GM19351 (cell line): ENCODE measurements at regions not wholly inside any gene's neighbourhood (a gene's known extent, or its start where the extent isn't known, plus 50 kb on each side); places are given as distances from the start of the nearest gene placed in this dataset.

Source experiments
- ATAC-seq: cut with Tn5 transposase; IDR thresholded peaks from one replicate; pipeline ENCODE4 v1.9.1; 2021; ENCODE audit warnings: mild to moderate bottlenecking, moderate library complexity; ENCODE audit not compliant: unreplicated experiment

- ATAC-seq, result no peak
Measured at GRCh38 chr5:2255915-2256690, 373.4 kb upstream of the IRX4 start.

GRCh38 chr5:2254880-2255750 lies 372.4 kb upstream of the IRX4 start:
- ATAC-seq, result no peak

- ATAC-seq, result no peak
Measured at GRCh38 chr5:2254406-2254805, 371.7 kb upstream of the IRX4 start.

- no peak for ATAC-seq
Measured at GRCh38 chr5:2253040-2253975, 370.6 kb upstream of the IRX4 start.

DNA sequence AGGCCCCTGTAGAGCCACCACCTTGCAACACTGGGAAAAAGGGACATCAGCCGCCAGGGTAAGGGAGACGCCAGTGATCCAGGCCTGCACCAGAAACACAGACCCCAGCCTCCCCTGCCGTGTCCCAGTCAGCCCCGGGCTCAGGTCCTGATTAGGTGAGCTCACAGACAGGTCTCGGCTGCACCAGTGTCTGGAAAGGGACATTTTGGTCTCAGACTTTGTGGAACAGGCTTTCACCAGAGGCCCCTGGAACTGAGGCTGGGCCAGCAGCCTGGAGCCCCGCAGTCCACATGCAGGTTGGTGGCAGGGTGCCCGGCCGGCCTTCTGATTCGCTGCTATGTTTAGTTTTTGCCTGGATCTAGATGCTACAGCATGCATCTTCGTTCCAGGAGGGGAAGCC lies 369.0 kb upstream of the IRX4 start:
- ATAC-seq, result no peak

DNA sequence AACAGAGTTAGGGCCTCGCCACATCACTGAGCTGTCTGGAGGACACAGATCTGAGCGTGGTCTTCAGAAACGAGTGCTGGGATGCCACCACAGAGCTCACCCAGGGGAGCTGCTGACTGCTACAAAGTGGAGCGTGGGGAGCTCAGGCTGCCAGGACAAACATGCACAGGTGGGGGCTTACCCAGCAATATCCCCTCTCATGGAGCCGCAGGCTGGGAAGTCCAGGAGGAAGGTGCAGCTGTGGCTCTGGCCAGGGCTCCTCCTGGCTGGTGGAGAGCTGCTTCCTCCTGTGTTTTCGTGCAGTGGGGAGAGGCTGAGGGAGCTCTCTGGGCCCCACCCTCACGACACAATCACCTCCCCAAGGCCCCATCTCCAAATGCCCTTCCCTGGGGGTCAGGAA lies 368.6 kb upstream of the IRX4 start:
- ATAC-seq, result no peak

DNA sequence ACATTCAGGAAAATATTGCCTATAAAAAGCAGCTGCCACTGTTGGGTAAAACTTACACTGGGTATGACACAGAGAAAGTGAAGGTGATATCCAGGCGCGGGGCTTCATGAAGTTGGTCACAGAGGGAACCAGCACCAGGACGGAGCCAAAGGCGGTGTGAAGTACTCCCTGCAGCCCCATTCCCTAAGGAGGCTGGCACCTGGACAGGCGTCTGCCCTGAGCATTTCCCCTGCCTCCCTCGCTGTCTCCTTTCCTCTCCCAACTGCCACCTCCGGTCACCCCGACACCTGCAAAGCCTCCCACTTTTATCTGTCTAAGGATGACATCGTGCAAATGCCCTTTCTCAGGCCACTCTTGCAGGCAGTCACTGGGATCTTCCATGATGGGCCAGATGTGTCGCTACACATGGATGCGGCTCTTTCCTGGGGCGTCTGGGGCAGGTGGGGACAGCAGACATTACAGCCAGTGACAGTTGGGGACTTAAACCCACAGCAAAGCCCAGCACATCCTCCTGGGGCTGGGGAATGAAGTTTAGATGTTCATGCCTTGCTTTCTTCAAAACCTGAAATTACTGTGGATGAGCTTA lies 367.7 kb upstream of the IRX4 start:
- ATAC-seq, result no peak

GRCh38 chr5:2249442-2249841 lies 366.7 kb upstream of the IRX4 start:
- ATAC-seq, result no peak

- no peak for ATAC-seq
Measured at GRCh38 chr5:2249026-2249425, 366.3 kb upstream of the IRX4 start.

DNA sequence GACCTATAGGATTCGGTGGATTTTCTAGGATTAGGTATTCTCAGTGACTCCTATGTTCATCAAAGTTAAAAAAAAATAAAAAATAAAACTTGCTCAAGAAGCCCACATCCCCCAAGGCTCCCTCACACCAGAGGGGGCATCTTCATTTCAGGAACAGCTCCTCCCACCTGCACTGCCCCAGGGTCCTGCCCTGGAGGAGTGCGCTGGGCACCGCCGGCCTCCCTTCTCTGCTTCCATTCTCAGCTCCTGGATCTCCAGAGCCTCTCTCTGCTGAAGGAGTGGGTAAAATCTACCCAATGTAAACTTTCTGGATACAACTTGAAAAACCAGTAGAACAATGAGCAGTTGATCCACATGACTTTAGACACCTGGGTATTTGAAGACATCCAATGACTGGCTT lies 359.8 kb upstream of the IRX4 start:
- no peak for ATAC-seq

DNA sequence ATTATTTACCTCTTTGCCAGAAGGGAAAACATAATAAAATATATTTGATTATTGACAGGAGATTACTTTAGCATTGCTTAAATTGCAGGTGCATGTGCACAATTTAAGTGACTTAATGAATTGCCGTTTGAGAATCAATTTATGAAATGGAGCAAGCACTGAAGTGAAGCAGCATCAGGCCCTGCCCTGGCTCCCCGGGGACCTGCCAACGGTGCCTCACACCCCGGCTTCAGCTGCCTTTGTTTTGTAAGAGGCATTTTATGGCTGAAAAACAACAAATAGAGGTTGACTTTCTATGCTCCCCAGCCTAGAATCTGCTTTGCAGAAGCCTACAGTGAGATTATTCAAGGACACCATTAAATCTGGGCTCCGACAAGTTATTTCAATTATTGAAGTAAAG lies 359.1 kb upstream of the IRX4 start:
- no peak for ATAC-seq

- no peak for ATAC-seq
Measured at GRCh38 chr5:2240118-2240904, 357.6 kb upstream of the IRX4 start.

DNA sequence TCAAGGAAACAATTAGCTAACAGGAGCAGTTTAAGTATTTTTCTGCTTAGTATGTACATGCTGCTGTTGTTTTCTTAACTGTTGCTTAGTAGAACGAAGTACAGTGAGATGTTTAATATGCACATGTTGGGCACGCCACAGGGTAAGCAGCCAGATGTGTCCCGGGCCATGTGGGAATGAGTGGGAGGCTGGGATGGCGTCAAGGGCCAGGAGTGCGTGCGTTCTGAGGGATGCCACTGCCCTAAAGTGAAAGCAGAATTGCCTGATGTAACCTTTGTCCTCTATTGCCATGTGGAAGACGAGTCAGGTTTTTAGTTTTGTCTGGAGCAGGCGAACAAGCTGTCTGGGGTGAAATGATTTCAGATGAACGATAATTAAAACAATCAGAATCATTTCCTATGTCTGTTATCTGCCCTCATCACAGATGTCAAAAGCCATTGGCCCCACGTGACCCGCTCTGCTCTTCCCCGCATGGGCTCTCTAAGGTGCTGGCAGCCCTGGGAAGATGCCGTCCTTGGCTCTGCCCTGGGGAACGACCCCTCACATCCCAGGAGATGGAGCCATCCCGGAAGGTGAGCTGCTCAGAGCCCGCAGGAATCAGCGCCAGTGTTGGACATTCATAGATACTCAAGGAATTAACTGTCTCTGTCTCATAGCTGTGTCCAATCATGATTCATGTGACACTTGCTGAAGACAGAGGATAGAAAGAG lies 356.6 kb upstream of the IRX4 start:
- ATAC-seq, result no peak

GRCh38 chr5:2238732-2239131 lies 356.0 kb upstream of the IRX4 start:
- ATAC-seq, result no peak

DNA sequence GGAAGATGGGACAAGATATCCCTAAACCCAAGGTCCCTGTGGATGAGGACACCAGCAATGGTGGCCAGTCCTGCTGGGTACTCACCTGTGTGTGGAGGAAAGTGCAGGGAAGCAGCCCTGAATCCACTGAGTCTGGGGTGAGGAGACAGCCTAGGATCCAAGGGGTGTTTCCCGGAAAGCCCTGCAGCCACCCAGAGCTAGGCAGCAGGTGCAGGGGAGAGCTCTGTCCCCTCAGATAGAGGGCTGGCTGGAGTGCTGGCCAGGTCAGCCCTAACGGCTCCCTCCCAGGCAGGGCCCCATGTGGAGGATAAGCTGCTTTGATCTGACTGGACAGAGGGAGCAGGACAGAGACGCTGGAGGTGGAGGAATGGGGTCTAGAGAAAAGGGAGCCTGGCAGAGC lies 344.7 kb upstream of the IRX4 start:
- ATAC-seq, result no peak

DNA sequence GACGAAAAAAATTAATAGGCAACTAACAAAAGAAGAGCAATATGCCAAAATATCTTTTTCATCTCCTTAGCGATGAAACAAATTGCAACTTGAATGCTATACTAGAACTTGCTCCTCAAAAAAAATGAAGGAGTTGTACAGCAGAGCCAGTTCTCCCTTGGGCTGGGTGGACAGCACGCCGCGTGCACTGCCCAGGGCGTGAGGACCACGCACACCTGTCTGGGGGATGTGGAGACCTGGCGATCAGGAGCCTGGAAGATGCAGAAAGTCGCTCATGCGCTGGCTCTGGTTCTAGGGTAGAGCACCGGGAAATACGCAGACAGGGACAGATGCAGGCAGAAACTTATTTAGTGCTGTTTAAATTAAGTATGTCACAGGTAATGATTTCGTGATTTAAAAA lies 342.0 kb upstream of the IRX4 start:
- ATAC-seq, result no peak

DNA sequence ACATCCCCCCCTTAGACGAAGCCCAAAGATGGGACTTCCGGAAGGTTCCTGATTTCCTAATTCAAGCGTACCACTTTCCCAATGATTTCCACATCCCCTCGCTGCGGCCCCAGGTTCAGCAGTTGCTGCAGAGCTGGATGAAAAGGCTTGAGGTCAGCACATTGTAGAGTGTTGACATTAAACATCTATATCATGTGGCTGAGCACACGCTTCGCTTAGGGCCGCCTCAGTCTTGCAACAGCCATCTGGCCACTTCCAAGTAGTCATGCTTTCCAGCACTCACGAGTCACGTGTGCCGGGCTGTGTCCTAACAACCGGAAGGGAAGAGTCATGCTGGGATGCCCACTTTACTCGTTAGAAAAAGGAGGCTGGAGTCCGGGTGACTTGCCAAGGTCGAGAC lies 340.6 kb upstream of the IRX4 start:
- ATAC-seq, result no peak

GRCh38 chr5:2222246-2222992 lies 339.7 kb upstream of the IRX4 start:
- no peak for ATAC-seq

- no peak for ATAC-seq
Measured at GRCh38 chr5:2221450-2221849, 338.7 kb upstream of the IRX4 start.
